Fibroblast of lung (primary cell): ENCODE measurements at regions not wholly inside any gene's neighbourhood (a gene's known extent, or its start where the extent isn't known, plus 50 kb on each side); places are given as distances from the start of the nearest gene placed in this dataset.

Source experiments
- EZH2 ChIP-seq: IDR thresholded peaks from 2 replicates; pipeline ENCODE4 v1.5.1; 2012; ENCODE audit warnings: low read length, control low read depth, mild to moderate bottlenecking; ENCODE audit errors: missing control alignments
- TF ChIP-seq, protein P1 (sequence below), 2 donors: IDR thresholded peaks in 1 of 2; conservative IDR thresholded peaks in 1 of 2; 1 replicate in 1 of 2; 2 replicates in 1 of 2; pipeline ENCODE4 v1.5.1; 2011 to 2012; ENCODE audit warnings: low read length in 2 of 2, control low read depth in 1 of 2, inconsistent platforms in 1 of 2, low read depth in 1 of 2, mild to moderate bottlenecking in 1 of 2

DNA sequence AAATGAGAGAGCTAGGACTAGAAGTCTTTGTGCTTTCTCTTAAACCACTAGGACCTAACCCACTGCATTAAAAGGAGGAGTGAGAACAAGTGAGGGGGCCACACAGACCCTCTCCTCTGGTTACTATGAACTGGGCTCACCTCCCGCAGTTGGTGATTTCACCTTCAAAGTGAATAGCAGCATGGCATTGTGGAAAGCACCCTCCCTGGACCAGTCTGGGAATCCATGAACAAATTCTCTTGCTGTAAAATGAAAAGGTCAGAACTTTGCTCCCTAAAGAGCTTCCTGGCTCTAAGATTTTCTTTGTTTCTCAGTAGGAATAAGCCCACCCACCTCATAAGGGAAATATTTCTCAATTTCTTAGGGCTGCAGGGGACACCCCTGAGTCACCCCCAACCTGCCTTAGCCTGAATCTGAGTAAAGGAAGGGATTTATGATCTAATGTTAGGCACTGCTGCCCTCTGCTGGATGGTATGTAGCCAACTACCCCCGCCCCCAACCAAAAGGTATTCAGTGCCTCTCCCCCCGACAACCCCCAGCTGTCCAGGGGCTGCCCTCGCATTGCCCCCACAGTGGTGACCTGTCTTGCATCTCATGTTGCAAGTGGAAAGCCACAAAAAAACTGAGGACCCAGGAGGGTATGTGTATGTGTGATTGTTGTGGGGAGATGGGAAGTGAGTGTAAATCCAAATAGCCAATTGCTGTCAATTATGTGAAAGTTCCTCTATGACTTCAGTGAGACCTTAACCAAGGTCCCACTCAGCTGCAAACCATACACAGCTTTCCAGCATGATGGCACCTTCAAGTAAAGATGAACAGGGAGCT lies 230.9 kb upstream of the SLC14A2 start:
- TF ChIP-seq, protein P1, sequence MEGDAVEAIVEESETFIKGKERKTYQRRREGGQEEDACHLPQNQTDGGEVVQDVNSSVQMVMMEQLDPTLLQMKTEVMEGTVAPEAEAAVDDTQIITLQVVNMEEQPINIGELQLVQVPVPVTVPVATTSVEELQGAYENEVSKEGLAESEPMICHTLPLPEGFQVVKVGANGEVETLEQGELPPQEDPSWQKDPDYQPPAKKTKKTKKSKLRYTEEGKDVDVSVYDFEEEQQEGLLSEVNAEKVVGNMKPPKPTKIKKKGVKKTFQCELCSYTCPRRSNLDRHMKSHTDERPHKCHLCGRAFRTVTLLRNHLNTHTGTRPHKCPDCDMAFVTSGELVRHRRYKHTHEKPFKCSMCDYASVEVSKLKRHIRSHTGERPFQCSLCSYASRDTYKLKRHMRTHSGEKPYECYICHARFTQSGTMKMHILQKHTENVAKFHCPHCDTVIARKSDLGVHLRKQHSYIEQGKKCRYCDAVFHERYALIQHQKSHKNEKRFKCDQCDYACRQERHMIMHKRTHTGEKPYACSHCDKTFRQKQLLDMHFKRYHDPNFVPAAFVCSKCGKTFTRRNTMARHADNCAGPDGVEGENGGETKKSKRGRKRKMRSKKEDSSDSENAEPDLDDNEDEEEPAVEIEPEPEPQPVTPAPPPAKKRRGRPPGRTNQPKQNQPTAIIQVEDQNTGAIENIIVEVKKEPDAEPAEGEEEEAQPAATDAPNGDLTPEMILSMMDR (conservative IDR thresholded peaks at IDR 0.05 in 1 of 2, IDR thresholded peaks at IDR 0.05 in 1 of 2; ENCODE audit: low read depth in 1 of 2, low read length in 2 of 2), result peak; percentile 53 to 67
- TF ChIP-seq EZH2, result no peak
